ENCODE measurements at regions not wholly inside any gene's neighbourhood (a gene's known extent, or its start where the extent isn't known, plus 50 kb on each side); places are given as distances from the start of the nearest gene placed in this dataset.

GRCh38 chr12:16691624-16692023 is 85.7 kb upstream of the LMO3 start:
- H3K36me3 ChIP-seq = no peaks in the 10 kb centered on the region
- H3K9me3 ChIP-seq (replicated peaks) = peaks cover 31% of the 10 kb centered on the region
- DNase-seq = no peak
- intact Hi-C loops (cut with micrococcal nuclease) = no loop called here
- no peak overlapping the region for H3K27ac ChIP-seq (replicated peaks)
- H3K4me3 ChIP-seq = no peak overlapping the region
- H3K27me3 ChIP-seq (ENCODE audit: low read depth) = no peaks in the 10 kb centered on the region
- TF ChIP-seq, protein P1, sequence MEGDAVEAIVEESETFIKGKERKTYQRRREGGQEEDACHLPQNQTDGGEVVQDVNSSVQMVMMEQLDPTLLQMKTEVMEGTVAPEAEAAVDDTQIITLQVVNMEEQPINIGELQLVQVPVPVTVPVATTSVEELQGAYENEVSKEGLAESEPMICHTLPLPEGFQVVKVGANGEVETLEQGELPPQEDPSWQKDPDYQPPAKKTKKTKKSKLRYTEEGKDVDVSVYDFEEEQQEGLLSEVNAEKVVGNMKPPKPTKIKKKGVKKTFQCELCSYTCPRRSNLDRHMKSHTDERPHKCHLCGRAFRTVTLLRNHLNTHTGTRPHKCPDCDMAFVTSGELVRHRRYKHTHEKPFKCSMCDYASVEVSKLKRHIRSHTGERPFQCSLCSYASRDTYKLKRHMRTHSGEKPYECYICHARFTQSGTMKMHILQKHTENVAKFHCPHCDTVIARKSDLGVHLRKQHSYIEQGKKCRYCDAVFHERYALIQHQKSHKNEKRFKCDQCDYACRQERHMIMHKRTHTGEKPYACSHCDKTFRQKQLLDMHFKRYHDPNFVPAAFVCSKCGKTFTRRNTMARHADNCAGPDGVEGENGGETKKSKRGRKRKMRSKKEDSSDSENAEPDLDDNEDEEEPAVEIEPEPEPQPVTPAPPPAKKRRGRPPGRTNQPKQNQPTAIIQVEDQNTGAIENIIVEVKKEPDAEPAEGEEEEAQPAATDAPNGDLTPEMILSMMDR (IDR thresholded peaks at IDR 0.05; ENCODE audit: borderline replicate concordance) = no peak
- H3K4me1 ChIP-seq = no peaks in the 10 kb centered on the region

GRCh38 chr12:16688200-16688599 is 82.2 kb upstream of the LMO3 start:
- peaks cover 10% of the 10 kb centered on the region for H3K9me3 ChIP-seq (replicated peaks)
- intact Hi-C loops (cut with micrococcal nuclease) = no loop called here
- DNase-seq = no peak
- no peaks in the 10 kb centered on the region for H3K36me3 ChIP-seq
- no peak overlapping the region for H3K27ac ChIP-seq (replicated peaks)
- TF ChIP-seq, protein P1 (IDR thresholded peaks at IDR 0.05; ENCODE audit: borderline replicate concordance) = no peak
- H3K27me3 ChIP-seq (ENCODE audit: low read depth) = no peaks in the 10 kb centered on the region
- no peaks in the 10 kb centered on the region for H3K4me1 ChIP-seq
- H3K4me3 ChIP-seq = no peak overlapping the region

DNA sequence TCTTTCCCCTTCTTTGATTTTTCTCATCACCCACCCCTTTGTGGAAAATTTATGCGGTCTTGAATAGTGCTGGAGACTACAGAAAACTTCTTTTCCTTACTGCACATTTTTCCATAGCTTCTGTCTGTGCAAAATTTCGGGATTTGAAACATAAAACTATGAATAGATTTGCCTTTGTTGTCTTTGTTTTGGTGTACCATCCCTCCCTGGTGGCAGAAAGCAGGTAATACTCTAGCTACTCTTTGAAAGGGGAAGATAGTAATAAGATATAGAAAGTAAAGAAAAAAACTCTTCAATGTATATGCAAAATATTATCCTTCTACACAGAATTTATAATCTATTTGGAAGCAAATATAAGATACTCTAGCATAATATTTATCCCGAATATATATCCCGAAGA is 79.1 kb upstream of the LMO3 start:
- H3K4me3 ChIP-seq = no peak overlapping the region
- DNase-seq = no peak
- no peak overlapping the region for H3K27ac ChIP-seq (replicated peaks)
- no peaks in the 10 kb centered on the region for H3K27me3 ChIP-seq (ENCODE audit: low read depth)
- TF ChIP-seq, protein P1 (IDR thresholded peaks at IDR 0.05; ENCODE audit: borderline replicate concordance) = no peak
- no peaks in the 10 kb centered on the region for H3K9me3 ChIP-seq (replicated peaks)
- H3K36me3 ChIP-seq = no peaks in the 10 kb centered on the region
- H3K4me1 ChIP-seq = no peaks in the 10 kb centered on the region
- intact Hi-C loops (cut with micrococcal nuclease) = no loop called here

GRCh38 chr12:16681196-16681595 is 75.2 kb upstream of the LMO3 start:
- Histone ChIP-seq H3K4me3 (no peak overlapping the region), H3K4me1 (no peaks in the 10 kb centered on the region), H3K36me3 (no peaks in the 10 kb centered on the region), H3K9me3 (replicated peaks) (no peaks in the 10 kb centered on the region), H3K27me3 (ENCODE audit: low read depth) (no peaks in the 10 kb centered on the region), H3K27ac (replicated peaks) (no peak overlapping the region)
- no peak for DNase-seq
- TF ChIP-seq, protein P1 (IDR thresholded peaks at IDR 0.05; ENCODE audit: borderline replicate concordance) = no peak
- intact Hi-C loops (cut with micrococcal nuclease) = no loop called here

GRCh38 chr12:16675438-16675837 is 69.5 kb upstream of the LMO3 start:
- Histone ChIP-seq H3K36me3 (no peaks in the 10 kb centered on the region), H3K27ac (replicated peaks) (no peak overlapping the region), H3K9me3 (replicated peaks) (no peaks in the 10 kb centered on the region), H3K27me3 (ENCODE audit: low read depth) (no peaks in the 10 kb centered on the region), H3K4me3 (no peak overlapping the region), H3K4me1 (no peaks in the 10 kb centered on the region)
- intact Hi-C loops (cut with micrococcal nuclease) = no loop called here
- TF ChIP-seq, protein P1 (IDR thresholded peaks at IDR 0.05; ENCODE audit: borderline replicate concordance) = no peak
- no peak for DNase-seq

- Histone ChIP-seq H3K36me3 (no peaks in the 10 kb centered on the region), H3K4me3 (no peak overlapping the region), H3K27me3 (ENCODE audit: low read depth) (no peaks in the 10 kb centered on the region), H3K9me3 (replicated peaks) (no peaks in the 10 kb centered on the region), H3K4me1 (no peaks in the 10 kb centered on the region), H3K27ac (replicated peaks) (no peak overlapping the region)
- TF ChIP-seq, protein P1 (IDR thresholded peaks at IDR 0.05; ENCODE audit: borderline replicate concordance) = no peak
- no peak for DNase-seq
- intact Hi-C loops (cut with micrococcal nuclease) = no loop called here
Observed at GRCh38 chr12:16674885-16675284, 68.9 kb upstream of the LMO3 start.
